Parathyroid adenoma (tissue), 2 donors: ENCODE measurements at regions not wholly inside any gene's neighbourhood (a gene's known extent, or its start where the extent isn't known, plus 50 kb on each side); places are given as distances from the start of the nearest gene placed in this dataset.

Source experiments
- H2AFZ ChIP-seq: fragments of 300-600 bp; sonication (generic); one replicate; pipeline ENCODE4 v1.7.0; 2017; ENCODE audit warnings: antibody characterized with exemption, mild to moderate bottlenecking
- H3K27ac ChIP-seq: fragments of 300-600 bp; sonication (generic); one replicate; pipeline ENCODE4 v1.7.0; 2017
- H3K27me3 ChIP-seq: fragments of 300-600 bp; sonication (generic); one replicate; pipeline ENCODE4 v1.7.0; 2017; ENCODE audit warnings: low read length; ENCODE audit not compliant: control insufficient read depth, insufficient read depth
- H3K36me3 ChIP-seq: fragments of 300-600 bp; sonication (generic); one replicate; pipeline ENCODE4 v1.7.0; 2017; ENCODE audit warnings: low read length; ENCODE audit not compliant: control insufficient read depth, insufficient read depth
- H3K4me1 ChIP-seq: fragments of 300-600 bp; sonication (generic); one replicate; pipeline ENCODE4 v1.7.0; 2017; ENCODE audit warnings: control low read depth
- H3K4me2 ChIP-seq: fragments of 300-600 bp; sonication (generic); one replicate; pipeline ENCODE4 v1.7.0; 2017; ENCODE audit warnings: low read length
- H3K4me3 ChIP-seq: fragments of 300-600 bp; sonication (generic); one replicate; pipeline ENCODE4 v1.7.0; 2017; ENCODE audit warnings: low read depth, low read length
- H3K79me2 ChIP-seq: fragments of 300-600 bp; sonication (generic); one replicate; pipeline ENCODE4 v1.7.0; 2017; ENCODE audit warnings: control low read depth
- H3K9ac ChIP-seq: fragments of 300-600 bp; sonication (generic); one replicate; pipeline ENCODE4 v1.7.0; 2017; ENCODE audit warnings: mild to moderate bottlenecking
- H3K9me3 ChIP-seq: fragments of 300-600 bp; sonication (generic); one replicate; pipeline ENCODE4 v1.7.0; 2017; ENCODE audit warnings: low read length; ENCODE audit not compliant: control insufficient read depth
- TF ChIP-seq, protein P1 (sequence below): fragments of 300-600 bp; sonication (generic); IDR thresholded peaks from one replicate; pipeline ENCODE4 v1.7.0; 2017; ENCODE audit warnings: antibody characterized with exemption, mild to moderate bottlenecking
- donor health status: primary hyperparathyroidism.

DNA sequence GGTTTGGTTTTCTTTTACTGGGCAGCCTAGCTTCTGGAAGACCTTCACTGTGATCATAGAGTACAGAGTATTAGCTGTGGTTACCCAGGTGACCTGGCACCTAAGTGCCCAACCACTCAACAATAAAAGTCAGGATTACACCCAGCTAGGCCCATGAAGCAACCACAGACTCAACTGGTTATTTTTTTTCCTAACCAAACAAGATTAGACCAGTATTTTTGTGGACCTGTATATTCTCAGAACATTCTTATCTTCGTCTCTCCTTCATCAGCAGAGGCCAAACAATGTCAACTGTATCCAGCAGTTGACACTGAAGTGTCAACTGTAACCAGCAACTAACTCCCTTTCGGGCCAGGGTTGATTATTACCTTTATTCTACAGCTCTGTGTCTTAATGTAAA, 289.2 kb upstream of the SLC39A10 start:
- no peaks in the 10 kb centered on the region for H3K27me3 ChIP-seq
- TF ChIP-seq, protein P1, sequence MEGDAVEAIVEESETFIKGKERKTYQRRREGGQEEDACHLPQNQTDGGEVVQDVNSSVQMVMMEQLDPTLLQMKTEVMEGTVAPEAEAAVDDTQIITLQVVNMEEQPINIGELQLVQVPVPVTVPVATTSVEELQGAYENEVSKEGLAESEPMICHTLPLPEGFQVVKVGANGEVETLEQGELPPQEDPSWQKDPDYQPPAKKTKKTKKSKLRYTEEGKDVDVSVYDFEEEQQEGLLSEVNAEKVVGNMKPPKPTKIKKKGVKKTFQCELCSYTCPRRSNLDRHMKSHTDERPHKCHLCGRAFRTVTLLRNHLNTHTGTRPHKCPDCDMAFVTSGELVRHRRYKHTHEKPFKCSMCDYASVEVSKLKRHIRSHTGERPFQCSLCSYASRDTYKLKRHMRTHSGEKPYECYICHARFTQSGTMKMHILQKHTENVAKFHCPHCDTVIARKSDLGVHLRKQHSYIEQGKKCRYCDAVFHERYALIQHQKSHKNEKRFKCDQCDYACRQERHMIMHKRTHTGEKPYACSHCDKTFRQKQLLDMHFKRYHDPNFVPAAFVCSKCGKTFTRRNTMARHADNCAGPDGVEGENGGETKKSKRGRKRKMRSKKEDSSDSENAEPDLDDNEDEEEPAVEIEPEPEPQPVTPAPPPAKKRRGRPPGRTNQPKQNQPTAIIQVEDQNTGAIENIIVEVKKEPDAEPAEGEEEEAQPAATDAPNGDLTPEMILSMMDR: no peak
- no peaks in the 10 kb centered on the region for H3K9me3 ChIP-seq
- H3K4me1 ChIP-seq: no peaks in the 10 kb centered on the region
- no peak overlapping the region for H3K27ac ChIP-seq
- no peak overlapping the region for H2AFZ ChIP-seq
- no peak overlapping the region for H3K4me3 ChIP-seq
- no peak overlapping the region for H3K4me2 ChIP-seq
- no peaks in the 10 kb centered on the region for H3K79me2 ChIP-seq
- no peak overlapping the region for H3K9ac ChIP-seq
- H3K36me3 ChIP-seq: no peaks in the 10 kb centered on the region

DNA sequence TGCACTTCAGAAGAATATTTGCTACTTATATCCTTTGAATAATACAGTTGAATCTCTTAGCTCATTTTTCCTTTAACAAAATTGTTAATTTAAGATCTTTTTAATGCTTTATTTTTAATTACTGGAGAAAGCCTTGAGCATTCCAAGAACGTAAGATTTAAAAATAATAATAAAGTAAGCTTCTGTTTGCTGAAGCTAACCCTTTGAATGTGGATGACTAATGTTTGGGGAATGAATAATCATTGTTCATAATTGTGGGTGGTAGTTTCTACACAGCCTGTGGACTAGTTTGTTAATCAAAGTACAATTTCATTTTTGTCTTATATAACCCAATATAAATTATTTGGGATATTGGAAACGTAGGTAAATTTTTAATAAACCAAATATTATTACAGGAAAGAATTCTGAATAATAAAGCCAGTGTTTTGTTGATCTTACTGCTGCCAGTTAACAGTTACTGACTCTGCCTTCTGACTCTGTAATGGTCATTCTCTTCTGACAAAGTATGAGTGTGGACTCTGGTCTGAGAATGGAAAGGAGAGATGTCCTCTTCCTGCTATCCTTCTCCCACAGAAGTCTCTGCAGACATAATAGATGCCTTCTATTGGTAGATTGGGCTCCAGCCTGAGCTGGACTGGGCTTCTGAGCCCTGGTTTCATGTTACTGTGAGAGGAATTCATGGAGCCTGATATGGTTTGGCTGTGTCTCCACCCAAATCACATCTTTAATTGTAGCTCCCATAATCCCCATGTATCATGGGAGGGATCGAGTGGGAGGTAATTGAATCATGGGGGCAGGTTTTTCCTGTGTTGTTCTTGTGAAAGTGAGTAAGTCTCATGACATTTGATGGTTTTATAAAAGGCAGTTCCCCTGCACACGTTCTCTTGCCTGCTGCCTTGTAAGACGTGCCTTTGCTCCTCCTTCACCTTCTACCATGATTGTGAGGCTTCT, 292.7 kb upstream of the SLC39A10 start:
- H3K4me1 ChIP-seq: no peaks in the 10 kb centered on the region
- no peaks in the 10 kb centered on the region for H3K36me3 ChIP-seq
- no peak overlapping the region for H3K4me3 ChIP-seq
- H3K27me3 ChIP-seq: no peaks in the 10 kb centered on the region
- no peak overlapping the region for H3K27ac ChIP-seq
- no peak overlapping the region for H3K9ac ChIP-seq
- H3K9me3 ChIP-seq: no peaks in the 10 kb centered on the region
- TF ChIP-seq, protein P1: no peak
- no peaks in the 10 kb centered on the region for H3K79me2 ChIP-seq
- H2AFZ ChIP-seq: no peak overlapping the region
- no peak overlapping the region for H3K4me2 ChIP-seq

GRCh38 chr2:195363496-195363895, 293.5 kb upstream of the SLC39A10 start:
- no peaks in the 10 kb centered on the region for H3K79me2 ChIP-seq
- TF ChIP-seq, protein P1: no peak
- no peak overlapping the region for H2AFZ ChIP-seq
- no peaks in the 10 kb centered on the region for H3K4me1 ChIP-seq
- no peaks in the 10 kb centered on the region for H3K9me3 ChIP-seq
- H3K36me3 ChIP-seq: no peaks in the 10 kb centered on the region
- H3K4me3 ChIP-seq: no peak overlapping the region
- no peak overlapping the region for H3K9ac ChIP-seq
- no peak overlapping the region for H3K4me2 ChIP-seq
- no peak overlapping the region for H3K27ac ChIP-seq
- no peaks in the 10 kb centered on the region for H3K27me3 ChIP-seq

DNA sequence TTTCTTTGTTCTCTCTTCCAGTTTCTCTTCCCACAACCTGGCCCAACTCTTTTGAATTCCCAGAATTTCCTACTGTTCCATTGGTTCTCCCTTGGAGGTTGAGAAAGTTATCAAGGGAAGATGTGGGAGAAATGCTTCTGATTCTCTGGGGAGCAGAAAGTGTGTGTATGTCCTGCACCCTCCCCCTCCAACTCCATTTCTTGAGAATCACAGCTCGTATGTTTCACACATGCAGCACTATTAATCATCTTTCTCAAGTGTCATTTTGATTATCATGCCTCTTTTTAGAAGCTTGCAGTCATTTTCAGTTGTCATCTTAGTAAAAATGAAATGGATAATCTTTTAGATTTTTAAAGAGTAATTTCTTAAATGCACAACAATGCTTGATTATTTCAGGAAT, 296.8 kb upstream of the SLC39A10 start:
- Histone ChIP-seq H3K27ac (no peak overlapping the region), H2AFZ (no peak overlapping the region), H3K79me2 (no peaks in the 10 kb centered on the region), H3K9me3 (no peaks in the 10 kb centered on the region), H3K9ac (no peak overlapping the region), H3K36me3 (no peaks in the 10 kb centered on the region), H3K4me3 (no peak overlapping the region), H3K4me2 (no peak overlapping the region), H3K4me1 (no peaks in the 10 kb centered on the region), H3K27me3 (no peaks in the 10 kb centered on the region)
- TF ChIP-seq, protein P1: no peak
